ENCODE measurements at regions not wholly inside any gene's neighbourhood (a gene's known extent, or its start where the extent isn't known, plus 50 kb on each side); places are given as distances from the start of the nearest gene placed in this dataset.

DNA sequence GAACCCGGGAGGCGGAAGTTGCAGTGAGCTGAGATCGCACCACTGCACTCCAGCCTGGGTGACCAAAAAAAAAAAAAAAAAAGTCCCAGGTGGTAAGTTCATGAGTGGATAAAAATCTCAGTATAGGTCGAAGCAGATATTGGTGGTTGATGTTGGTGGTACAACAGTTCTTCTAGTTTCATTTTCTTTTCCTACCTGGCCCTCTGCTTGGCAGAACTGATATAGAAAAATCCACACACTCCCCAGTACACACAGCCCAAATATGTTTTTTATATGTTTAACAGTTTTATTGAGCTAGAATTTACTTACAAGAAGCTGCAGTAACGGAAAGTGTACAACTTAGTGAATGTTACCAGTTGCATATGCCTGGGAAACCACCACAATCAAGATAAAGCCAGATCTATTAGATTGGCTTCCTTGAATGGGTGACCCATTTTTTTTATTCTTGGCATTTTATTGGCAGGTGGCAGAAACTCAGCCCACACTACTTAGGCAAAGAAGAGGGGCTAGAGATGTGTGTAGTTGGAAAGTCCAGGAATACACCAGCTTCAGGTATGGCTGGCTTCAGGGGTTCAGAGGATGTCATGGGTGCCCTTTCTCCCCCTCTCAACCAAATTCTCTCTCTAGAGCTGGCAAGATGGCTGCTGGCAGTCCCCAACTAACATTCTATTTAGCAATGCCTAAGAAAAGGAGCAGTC is 118.3 kb upstream of the SLC25A33 start:
- no peak for ATAC-seq (ENCODE audit: low read depth)
- ChIA-PET POLR2A (interaction anchor here (0.7 to 1.0 kb wide), 2 partner anchors 8 to 993 kb away, joined by 3 to 5 read pairs; no protein-coding TSS in a partner anchor), CTCF (interaction anchor here (0.6 to 2.0 kb wide), 4 partner anchors 8 to 406 kb away, joined by 3 to 4 read pairs (median 4); no protein-coding TSS in a partner anchor)
- Histone ChIP-seq H3K79me2 (ENCODE audit: control insufficient read depth, insufficient read depth, low read length) (peaks cover 3% of the 10 kb centered on the region), H3K4me3 (ENCODE audit: control extremely low read depth in 1 of 5, extremely low read depth in 1 of 5, insufficient read depth in 1 of 5, low read depth in 2 of 5, low read length in 4 of 5) (no peak overlapping the region), H3K27ac (ENCODE audit: low read length in 2 of 2) (no peak overlapping the region), H4K20me1 (ENCODE audit: control insufficient read depth, insufficient read depth, low read length, poor library complexity, severe bottlenecking) (no peaks in the 10 kb centered on the region), H3K9me3 (ENCODE audit: control extremely low read depth in 1 of 3, control insufficient read depth in 2 of 3, insufficient read depth in 1 of 3, low read length in 2 of 3) (peaks cover 0 to 15% (median 6%) of the 10 kb centered on the region in 3 donors), H3K4me1 (ENCODE audit: control insufficient read depth in 2 of 2, insufficient read depth in 2 of 2, low read length in 2 of 2) (peaks cover 72 to 96% of the 10 kb centered on the region in 2 donors), H3K27me3 (replicated peaks in 1 of 4; ENCODE audit: control extremely low read depth in 1 of 4, control insufficient read depth in 3 of 4, insufficient read depth in 4 of 4, low read length in 3 of 4) (no peaks in the 10 kb centered on the region), H3K4me2 (replicated peaks; ENCODE audit: low read depth, low read length, poor library complexity, severe bottlenecking) (peak overlapping the region; percentile 19), H3K36me3 (replicated peaks in 1 of 2; ENCODE audit: control extremely low read depth in 1 of 2, control insufficient read depth in 1 of 2, extremely low read depth in 1 of 2, insufficient read depth in 2 of 2, low read length in 1 of 2) (no peaks in the 10 kb centered on the region), H2AFZ (ENCODE audit: insufficient read depth, low read depth, low read length, poor library complexity, severe bottlenecking) (no peak overlapping the region), H3K9ac (ENCODE audit: low read length) (no peak overlapping the region)
- no peaks in the 10 kb centered on the region for H3K9me3 Mint-ChIP-seq (ENCODE audit: insufficient read depth)
- H3K27me3 Mint-ChIP-seq, result no peaks in the 10 kb centered on the region
- intact Hi-C loops (cut with micrococcal nuclease), result no loop called here
- no peak for DNase-seq
- peaks cover 79% of the 10 kb centered on the region for H3K4me1 Mint-ChIP-seq
- no peak overlapping the region for H3K4me3 Mint-ChIP-seq
- no CpG with 5 or more reads among the region's 5 CpGs for WGBS (ENCODE audit: insufficient coverage)
- TF ChIP-seq EZH2 (IDR thresholded peaks at IDR 0.05; ENCODE audit: borderline replicate concordance, insufficient read depth, low read depth, low read length, poor library complexity, severe bottlenecking), result no peak
- TF ChIP-seq, protein P1, sequence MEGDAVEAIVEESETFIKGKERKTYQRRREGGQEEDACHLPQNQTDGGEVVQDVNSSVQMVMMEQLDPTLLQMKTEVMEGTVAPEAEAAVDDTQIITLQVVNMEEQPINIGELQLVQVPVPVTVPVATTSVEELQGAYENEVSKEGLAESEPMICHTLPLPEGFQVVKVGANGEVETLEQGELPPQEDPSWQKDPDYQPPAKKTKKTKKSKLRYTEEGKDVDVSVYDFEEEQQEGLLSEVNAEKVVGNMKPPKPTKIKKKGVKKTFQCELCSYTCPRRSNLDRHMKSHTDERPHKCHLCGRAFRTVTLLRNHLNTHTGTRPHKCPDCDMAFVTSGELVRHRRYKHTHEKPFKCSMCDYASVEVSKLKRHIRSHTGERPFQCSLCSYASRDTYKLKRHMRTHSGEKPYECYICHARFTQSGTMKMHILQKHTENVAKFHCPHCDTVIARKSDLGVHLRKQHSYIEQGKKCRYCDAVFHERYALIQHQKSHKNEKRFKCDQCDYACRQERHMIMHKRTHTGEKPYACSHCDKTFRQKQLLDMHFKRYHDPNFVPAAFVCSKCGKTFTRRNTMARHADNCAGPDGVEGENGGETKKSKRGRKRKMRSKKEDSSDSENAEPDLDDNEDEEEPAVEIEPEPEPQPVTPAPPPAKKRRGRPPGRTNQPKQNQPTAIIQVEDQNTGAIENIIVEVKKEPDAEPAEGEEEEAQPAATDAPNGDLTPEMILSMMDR (IDR thresholded peaks at IDR 0.05), result no peak
- no peak overlapping the region for H3K27ac Mint-ChIP-seq

DNA sequence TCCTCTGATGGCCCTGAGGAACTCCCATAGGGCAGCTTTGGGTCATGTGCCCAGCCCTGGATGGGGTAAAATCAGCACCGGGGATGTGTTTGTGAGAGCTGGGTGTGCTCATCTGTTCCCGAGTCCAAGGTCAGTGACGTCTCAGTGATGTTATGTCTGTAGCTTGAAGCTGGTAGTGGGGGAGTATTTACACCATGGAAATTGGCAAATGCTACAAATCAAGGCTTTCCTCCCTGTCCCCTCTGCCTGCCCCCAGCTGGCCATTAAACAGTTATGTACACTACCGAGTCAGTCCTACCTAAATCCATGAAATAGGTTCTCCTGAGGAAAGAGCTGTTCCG is 117.8 kb upstream of the SLC25A33 start:
- no peaks in the 10 kb centered on the region for H4K20me1 ChIP-seq (ENCODE audit: control insufficient read depth, insufficient read depth, low read length, poor library complexity, severe bottlenecking)

More for the DNA sequence above, 117.8 kb upstream of the SLC25A33 start:
- Histone ChIP-seq H3K36me3 (replicated peaks in 1 of 2; ENCODE audit: control extremely low read depth in 1 of 2, control insufficient read depth in 1 of 2, extremely low read depth in 1 of 2, insufficient read depth in 2 of 2, low read length in 1 of 2) (no peaks in the 10 kb centered on the region), H3K4me3 (ENCODE audit: control extremely low read depth in 1 of 5, extremely low read depth in 1 of 5, insufficient read depth in 1 of 5, low read depth in 2 of 5, low read length in 4 of 5) (no peak overlapping the region), H3K27me3 (replicated peaks in 1 of 4; ENCODE audit: control extremely low read depth in 1 of 4, control insufficient read depth in 3 of 4, insufficient read depth in 4 of 4, low read length in 3 of 4) (no peaks in the 10 kb centered on the region), H3K27ac (ENCODE audit: low read length in 2 of 2) (no peak overlapping the region), H3K4me1 (ENCODE audit: control insufficient read depth in 2 of 2, insufficient read depth in 2 of 2, low read length in 2 of 2) (peaks cover 75 to 97% of the 10 kb centered on the region in 2 donors), H3K9ac (ENCODE audit: low read length) (no peak overlapping the region), H2AFZ (ENCODE audit: insufficient read depth, low read depth, low read length, poor library complexity, severe bottlenecking) (no peak overlapping the region), H3K4me2 (replicated peaks; ENCODE audit: low read depth, low read length, poor library complexity, severe bottlenecking) (peak overlapping the region; percentile 19), H3K9me3 (ENCODE audit: control extremely low read depth in 1 of 3, control insufficient read depth in 2 of 3, insufficient read depth in 1 of 3, low read length in 2 of 3) (peaks cover 0 to 17% (median 6%) of the 10 kb centered on the region in 3 donors), H3K79me2 (ENCODE audit: control insufficient read depth, insufficient read depth, low read length) (peaks cover 3% of the 10 kb centered on the region)
- intact Hi-C loops (cut with micrococcal nuclease), result no loop called here
- H3K4me3 Mint-ChIP-seq, result no peak overlapping the region
- H3K27ac Mint-ChIP-seq, result no peak overlapping the region
- no peaks in the 10 kb centered on the region for H3K27me3 Mint-ChIP-seq
- TF ChIP-seq, protein P1 (IDR thresholded peaks at IDR 0.05), result no peak
- no peak for TF ChIP-seq EZH2 (IDR thresholded peaks at IDR 0.05; ENCODE audit: borderline replicate concordance, insufficient read depth, low read depth, low read length, poor library complexity, severe bottlenecking)
- ATAC-seq (ENCODE audit: low read depth) (no peak), DNase-seq (no peak)
- H3K4me1 Mint-ChIP-seq, result peaks cover 81% of the 10 kb centered on the region
- 89% methylated on average over 2 of the region's 5 CpGs for WGBS (ENCODE audit: insufficient coverage)
- ChIA-PET POLR2A (interaction anchor here (0.7 to 1.0 kb wide), 3 partner anchors 9 to 994 kb away, joined by 3 to 5 read pairs (median 3); no protein-coding TSS in a partner anchor), CTCF (interaction anchor here (0.6 to 2.0 kb wide), 4 partner anchors 8 to 406 kb away, joined by 3 to 4 read pairs (median 4); no protein-coding TSS in a partner anchor)
- no peaks in the 10 kb centered on the region for H3K9me3 Mint-ChIP-seq (ENCODE audit: insufficient read depth)
